ENCODE measurements at regions not wholly inside any gene's neighbourhood (a gene's known extent, or its start where the extent isn't known, plus 50 kb on each side); places are given as distances from the start of the nearest gene placed in this dataset.

- no peak for DNase-seq (ENCODE audit: low spot score in 2 of 2, unreplicated experiment in 2 of 2)
- H3K4me3 Mint-ChIP-seq, result no peak overlapping the region
- no peaks in the 10 kb centered on the region for H3K36me3 Mint-ChIP-seq
- no peak for TF ChIP-seq CTCF (IDR thresholded peaks at IDR 0.05; ENCODE audit: unreplicated experiment)
- no peaks in the 10 kb centered on the region for H3K27me3 Mint-ChIP-seq (ENCODE audit: low read depth)
- H3K27ac Mint-ChIP-seq, result no peak overlapping the region
- no peaks in the 10 kb centered on the region for H3K4me1 Mint-ChIP-seq
- peaks cover 3% of the 10 kb centered on the region for H3K9me3 Mint-ChIP-seq
Measured at GRCh38 chr21:25298512-25299491, 308.5 kb downstream of the MRPL39 start.

- DNase-seq (ENCODE audit: low spot score in 2 of 2, unreplicated experiment in 2 of 2), result no peak
- no peaks in the 10 kb centered on the region for H3K27me3 Mint-ChIP-seq (ENCODE audit: low read depth)
- H3K9me3 Mint-ChIP-seq, result peaks cover 3% of the 10 kb centered on the region
- H3K36me3 Mint-ChIP-seq, result no peaks in the 10 kb centered on the region
- H3K4me1 Mint-ChIP-seq, result no peaks in the 10 kb centered on the region
- no peak overlapping the region for H3K27ac Mint-ChIP-seq
- no peak overlapping the region for H3K4me3 Mint-ChIP-seq
- TF ChIP-seq CTCF (IDR thresholded peaks at IDR 0.05; ENCODE audit: unreplicated experiment), result no peak
Measured at GRCh38 chr21:25297117-25297516, 310.2 kb downstream of the MRPL39 start.

GRCh38 chr21:25296252-25296651 lies 311.0 kb downstream of the MRPL39 start:
- no peaks in the 10 kb centered on the region for H3K36me3 Mint-ChIP-seq
- no peaks in the 10 kb centered on the region for H3K27me3 Mint-ChIP-seq (ENCODE audit: low read depth)
- H3K9me3 Mint-ChIP-seq, result peaks cover 3% of the 10 kb centered on the region
- TF ChIP-seq CTCF (IDR thresholded peaks at IDR 0.05; ENCODE audit: unreplicated experiment), result no peak
- H3K27ac Mint-ChIP-seq, result no peak overlapping the region
- H3K4me3 Mint-ChIP-seq, result no peak overlapping the region
- no peaks in the 10 kb centered on the region for H3K4me1 Mint-ChIP-seq
- no peak for DNase-seq (ENCODE audit: low spot score in 2 of 2, unreplicated experiment in 2 of 2)

GRCh38 chr21:25292396-25292795 lies 314.9 kb downstream of the MRPL39 start:
- Mint-ChIP-seq H3K27ac (no peak overlapping the region), H3K4me3 (no peak overlapping the region), H3K9me3 (peaks cover 3% of the 10 kb centered on the region), H3K36me3 (no peaks in the 10 kb centered on the region), H3K4me1 (no peaks in the 10 kb centered on the region), H3K27me3 (ENCODE audit: low read depth) (no peaks in the 10 kb centered on the region)
- no peak for DNase-seq (ENCODE audit: low spot score in 2 of 2, unreplicated experiment in 2 of 2)
- TF ChIP-seq CTCF (IDR thresholded peaks at IDR 0.05; ENCODE audit: unreplicated experiment), result no peak

GRCh38 chr21:25283720-25284119 lies 323.6 kb downstream of the MRPL39 start:
- no peak for DNase-seq (ENCODE audit: low spot score in 2 of 2, unreplicated experiment in 2 of 2)

More at GRCh38 chr21:25283720-25284119, 323.6 kb downstream of the MRPL39 start:
- H3K27ac Mint-ChIP-seq, result no peak overlapping the region
- H3K4me1 Mint-ChIP-seq, result no peaks in the 10 kb centered on the region
- H3K4me3 Mint-ChIP-seq, result no peak overlapping the region
- peaks cover 8% of the 10 kb centered on the region for H3K27me3 Mint-ChIP-seq (ENCODE audit: low read depth)
- peak; percentile 28 for TF ChIP-seq CTCF (IDR thresholded peaks at IDR 0.05; ENCODE audit: unreplicated experiment)
- H3K9me3 Mint-ChIP-seq, result no peaks in the 10 kb centered on the region
- no peaks in the 10 kb centered on the region for H3K36me3 Mint-ChIP-seq

Measured in mesothelial cell of epicardium (in vitro differentiated cells).